NCI-H2171 (cell line): ENCODE measurements at regions not wholly inside any gene's neighbourhood (a gene's known extent, or its start where the extent isn't known, plus 50 kb on each side); places are given as distances from the start of the nearest gene placed in this dataset.

ENCODE experiments used
- DNase-seq: peaks from one replicate; lab custom pipeline; 2025; lab: John Stamatoyannopoulos, UW

DNA sequence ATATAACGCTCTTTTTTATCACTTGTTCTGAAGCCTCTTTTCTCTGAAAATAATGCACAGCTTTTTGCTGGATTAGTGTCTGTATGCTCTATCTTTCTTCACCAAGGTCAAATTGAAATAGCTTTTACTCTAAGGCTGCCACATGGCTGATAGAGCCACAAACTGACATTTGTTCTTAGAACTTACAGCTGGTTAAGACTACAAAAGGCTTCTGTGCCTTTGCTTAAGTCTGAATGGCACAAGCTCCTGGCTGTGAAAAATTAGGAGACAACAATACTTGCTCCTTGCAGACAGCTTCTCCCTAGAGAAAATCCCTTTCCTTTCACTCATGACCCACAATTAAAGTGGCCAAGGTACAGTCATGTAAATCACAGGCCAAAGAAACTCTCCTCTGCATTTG is 515.3 kb downstream of the DSC3 start:
- no peak for DNase-seq

DNA sequence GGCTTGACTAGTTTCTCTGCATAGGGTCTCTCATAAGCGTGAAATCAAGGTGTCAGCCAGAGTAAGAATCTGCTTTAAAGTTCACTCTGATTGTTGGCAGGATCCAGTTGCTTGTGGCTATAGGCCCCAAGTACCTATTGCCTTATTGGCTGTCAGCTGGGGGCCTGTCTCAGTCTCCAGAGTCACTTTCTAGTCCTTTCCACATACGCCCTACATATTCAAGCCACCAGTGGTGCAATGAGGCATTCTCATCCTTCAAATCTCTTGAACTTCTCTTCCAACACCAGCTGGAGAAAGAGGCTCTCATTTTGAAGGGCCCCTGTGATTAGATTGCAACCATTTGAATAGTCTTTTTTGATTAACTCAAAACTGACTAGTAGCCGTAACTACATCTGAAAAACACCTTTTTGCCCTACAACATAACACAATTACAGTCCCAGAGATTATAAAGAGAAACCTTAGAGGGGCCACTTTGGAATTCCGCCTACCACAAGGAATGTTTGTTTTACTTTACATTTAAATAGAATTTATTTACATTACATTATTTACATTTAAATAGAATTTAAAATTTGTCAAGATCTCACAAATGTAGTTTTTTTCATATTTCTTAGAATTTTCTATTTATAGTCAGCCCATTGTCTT is 520.1 kb downstream of the DSC3 start:
- no peak for DNase-seq

DNA sequence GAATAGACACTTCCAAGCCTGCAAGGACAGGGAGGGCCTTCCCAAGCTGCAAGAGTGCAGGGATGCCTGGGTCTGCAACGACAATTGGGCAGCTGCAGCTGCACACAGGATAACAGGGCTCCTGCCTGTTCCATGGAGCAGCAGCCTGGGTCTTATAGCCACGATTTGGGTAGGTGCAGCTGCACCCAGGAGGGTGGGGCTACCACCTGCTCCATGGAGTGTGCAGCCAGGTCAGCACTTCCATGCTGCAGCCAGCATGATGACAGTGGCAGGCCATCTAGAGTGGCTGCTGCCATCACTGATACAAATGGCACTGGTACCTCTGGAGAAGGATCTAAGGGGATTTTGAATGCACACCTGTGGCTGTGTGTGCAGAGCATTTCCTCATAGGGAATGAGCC is 528.5 kb downstream of the DSC3 start:
- DNase-seq: no peak

DNA sequence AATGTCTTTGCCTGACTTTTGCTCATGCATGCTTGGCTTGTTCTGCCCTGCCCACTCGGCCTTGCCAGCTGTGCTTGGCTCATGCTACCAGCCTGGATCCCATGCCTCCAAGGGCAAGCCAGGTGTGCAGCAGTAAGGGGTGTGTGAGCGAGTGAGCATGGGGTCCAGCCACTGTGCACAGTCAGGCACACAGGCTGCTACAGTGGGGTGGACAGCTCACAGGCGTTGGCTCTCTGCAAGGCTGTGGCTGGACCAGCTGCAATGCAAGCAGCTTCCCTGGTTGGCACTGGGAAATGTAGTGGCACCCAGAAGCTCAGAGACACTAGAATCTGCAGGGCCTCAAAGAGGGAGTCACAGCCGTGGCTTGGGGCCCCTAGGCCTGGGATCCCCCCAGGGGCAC is 529.7 kb downstream of the DSC3 start:
- no peak for DNase-seq

GRCh38 chr18:30510882-30511281 is 531.7 kb downstream of the DSC3 start:
- no peak for DNase-seq

DNA sequence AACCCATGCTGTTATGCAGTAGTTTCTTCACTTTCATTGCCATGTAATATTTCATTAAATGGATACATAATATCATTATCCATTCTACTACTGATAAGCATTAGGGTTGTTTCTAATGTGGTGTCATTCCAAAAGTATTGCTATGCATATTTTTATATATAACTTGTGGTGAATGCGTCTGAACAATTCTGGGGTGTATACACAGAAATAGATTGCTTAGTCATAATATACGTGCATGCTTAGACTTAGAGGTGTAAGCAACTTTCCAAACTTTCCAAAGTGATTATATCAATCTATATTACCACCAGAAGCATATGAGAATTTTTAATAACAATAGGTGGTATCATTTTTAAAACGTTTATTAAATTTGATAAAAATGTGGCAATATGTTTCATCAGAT is 540.9 kb downstream of the DSC3 start:
- no peak for DNase-seq

GRCh38 chr18:30500240-30500945 is 542.1 kb downstream of the DSC3 start:
- no peak for DNase-seq

- no peak for DNase-seq
Measured at GRCh38 chr18:30499721-30500120, 542.8 kb downstream of the DSC3 start.

DNA sequence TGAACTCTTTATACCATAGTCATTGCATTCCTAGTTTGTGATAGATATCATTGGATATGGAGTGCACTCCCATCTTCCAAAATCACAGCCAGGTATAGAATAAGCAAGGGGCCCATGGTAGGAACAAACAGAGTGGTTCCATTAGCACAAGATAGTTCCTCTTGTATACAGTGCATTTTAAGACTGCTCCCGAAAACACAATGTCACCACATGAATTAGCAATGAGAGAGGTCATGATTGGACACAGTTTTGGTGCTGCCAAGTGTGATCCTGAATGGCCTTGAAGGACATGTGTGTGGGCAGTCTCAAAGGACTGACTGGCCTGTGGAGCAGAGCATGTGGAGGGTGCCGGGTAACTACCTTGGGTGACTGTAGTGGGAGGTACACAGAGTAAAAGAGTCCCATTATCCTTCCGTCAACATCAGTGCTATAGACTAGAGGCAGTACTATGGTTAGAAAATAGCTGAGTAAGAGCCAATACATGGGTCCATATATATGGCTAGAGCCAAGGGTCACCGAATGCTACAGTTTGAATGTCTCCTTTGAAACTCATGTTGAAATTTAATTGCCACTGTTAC is 549.9 kb downstream of the DSC3 start:
- DNase-seq: no peak

GRCh38 chr18:30491815-30492551 is 550.6 kb downstream of the DSC3 start:
- no peak for DNase-seq

DNA sequence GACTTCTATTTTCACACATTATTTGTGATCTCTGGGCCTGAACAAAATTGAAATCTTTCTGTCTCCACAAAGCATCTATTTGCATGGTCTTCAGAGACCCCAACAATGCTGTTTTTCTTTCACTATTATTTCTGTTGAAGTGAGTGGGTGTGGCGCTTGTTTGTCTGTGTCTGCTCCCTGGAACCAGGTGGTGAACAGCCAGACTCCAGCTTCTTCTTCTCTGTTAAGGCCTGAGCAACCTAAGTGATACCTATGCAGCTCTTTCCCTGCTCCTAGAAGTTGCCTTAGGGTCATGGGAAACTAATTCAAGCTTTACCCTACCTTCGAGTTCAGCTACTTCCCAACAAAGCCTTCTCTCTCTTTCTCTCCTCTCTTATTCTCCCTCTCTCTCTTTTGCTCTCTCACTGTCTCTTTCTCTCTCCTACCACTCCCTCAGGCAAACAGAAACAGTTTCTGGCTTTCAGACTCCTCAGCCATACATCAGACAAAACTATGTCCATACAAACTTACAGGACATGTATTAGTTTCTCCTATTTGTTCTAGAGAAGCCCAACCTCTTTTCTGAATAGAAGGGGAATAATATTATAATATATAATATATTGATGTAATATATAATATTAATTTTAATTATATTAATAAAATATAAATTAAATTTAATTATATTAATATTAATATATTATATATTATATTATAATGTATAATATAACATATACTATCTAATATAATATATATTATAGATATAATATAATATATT is 552.5 kb downstream of the DSC3 start:
- no peak for DNase-seq

DNA sequence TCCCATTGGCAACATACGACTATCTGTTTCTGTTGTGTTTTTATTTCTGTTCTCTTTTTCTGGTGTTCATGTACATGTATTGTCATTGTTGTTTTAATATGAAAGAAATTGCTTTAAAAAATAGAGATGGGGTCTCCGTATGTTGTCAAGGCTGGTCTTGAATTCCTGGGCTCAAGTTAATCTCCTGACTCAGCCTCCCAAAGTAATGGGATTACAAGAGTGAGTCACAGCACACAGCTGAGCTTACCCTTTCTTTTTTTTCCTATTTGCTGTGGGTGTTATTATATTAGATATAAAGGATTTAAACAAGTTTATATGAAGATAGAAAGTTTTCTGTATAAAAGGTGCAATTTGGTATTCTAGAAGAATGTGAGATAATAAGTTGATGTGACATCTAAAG is 554.6 kb downstream of the DSC3 start:
- no peak for DNase-seq

DNA sequence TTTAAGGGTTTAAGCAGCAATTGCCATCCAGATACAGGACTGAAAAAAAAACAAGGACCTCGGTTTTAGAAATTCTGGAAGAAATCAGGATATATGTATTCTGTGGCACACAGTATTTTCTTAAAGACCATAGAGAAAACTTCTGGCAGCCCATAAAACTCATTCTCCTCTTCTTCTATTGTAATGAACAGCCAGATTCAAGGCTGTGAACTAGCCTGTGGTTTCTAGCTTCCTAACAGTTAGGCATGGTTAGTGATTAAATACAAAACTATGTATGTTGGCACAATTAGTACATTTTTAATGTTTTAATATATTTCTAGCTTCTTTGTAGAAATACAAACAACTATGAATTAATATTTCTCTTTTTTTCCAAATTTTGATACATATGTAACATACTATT is 555.7 kb downstream of the DSC3 start:
- DNase-seq: no peak

DNA sequence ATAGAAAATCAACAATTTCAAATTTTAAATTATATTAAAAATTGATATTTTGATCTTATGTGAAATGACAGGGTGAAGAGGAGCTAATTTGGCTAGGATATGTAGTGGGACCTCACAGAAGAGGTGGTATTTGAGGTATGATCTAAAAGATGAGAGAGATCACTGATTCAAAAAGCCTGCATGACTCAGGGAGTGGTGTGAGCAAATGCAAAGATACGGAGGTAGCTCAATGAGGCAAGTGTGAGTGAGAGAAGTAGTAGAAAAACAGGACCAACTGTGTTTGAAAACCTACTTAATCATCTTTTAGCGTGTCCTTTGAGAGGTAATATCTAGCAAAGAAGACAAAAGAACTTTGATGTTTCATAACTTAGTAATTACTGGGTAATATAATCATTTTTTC is 557.5 kb downstream of the DSC3 start:
- DNase-seq: no peak

- no peak for DNase-seq
Measured at GRCh38 chr18:30481871-30482270, 560.7 kb downstream of the DSC3 start.

DNA sequence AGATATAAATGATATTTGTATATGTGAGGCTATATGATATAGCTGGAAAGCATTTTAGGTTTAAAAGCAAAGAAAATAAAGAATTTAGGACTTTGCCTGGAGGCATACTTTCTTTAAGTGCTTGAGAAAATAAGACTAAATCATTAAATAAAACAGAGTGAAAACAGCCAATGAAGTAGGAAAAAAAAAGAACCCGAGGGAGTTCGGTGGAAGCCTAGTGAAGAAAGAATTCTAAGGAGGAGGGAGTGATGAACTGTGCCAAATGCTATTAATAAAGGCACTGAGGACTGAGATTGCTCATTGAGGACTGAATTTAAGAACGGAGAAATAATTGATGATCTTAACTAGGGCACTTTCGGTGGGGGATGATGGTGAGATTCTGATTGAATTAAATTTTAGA is 573.5 kb downstream of the DSC3 start:
- DNase-seq: no peak

GRCh38 chr18:30465096-30465495 is 577.4 kb downstream of the DSC3 start:
- no peak for DNase-seq

GRCh38 chr18:30457156-30457555 is 585.4 kb downstream of the DSC3 start:
- DNase-seq: no peak

- no peak for DNase-seq
Measured at GRCh38 chr18:30455741-30456140, 586.8 kb downstream of the DSC3 start.

DNA sequence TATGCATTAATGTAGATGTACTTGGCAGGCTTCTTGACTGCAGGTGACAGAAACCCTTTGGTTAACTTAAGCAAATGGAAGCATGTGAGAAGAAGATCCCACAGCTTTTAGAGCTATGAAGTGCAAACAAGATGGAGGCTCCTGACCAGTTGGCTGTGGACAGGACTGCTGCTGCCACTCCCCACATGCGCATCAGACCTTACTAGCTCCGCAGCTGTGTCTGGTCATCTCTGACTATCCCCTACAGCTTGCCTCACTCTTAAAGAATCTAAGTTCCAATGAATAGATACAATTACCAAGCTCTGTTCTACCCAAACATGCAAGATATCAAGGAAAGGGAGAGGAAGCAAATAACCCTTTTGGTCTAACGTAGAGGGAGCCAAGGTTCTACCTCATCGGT is 587.6 kb downstream of the DSC3 start:
- DNase-seq: no peak

DNA sequence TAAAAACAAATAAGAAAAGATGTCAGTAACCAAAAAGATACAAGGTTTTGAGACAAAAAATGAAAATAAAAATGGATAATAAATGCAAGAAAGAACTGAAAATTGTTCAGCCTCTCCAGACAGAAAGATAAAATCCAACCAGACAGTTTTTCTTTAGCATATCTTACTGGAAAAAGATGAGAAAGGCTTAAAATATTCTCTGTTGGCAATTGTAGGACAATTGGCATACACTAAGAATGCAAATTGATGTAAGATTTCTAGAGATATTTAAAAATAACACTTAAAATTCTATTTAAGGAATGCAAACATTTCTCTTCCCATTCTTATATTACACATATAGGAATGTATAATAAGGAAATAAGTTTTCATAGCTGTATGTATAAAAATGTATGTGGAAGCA is 590.6 kb downstream of the DSC3 start:
- no peak for DNase-seq

GRCh38 chr18:30450927-30451326 is 591.6 kb downstream of the DSC3 start:
- no peak for DNase-seq
